K562 (cell line): ENCODE measurements at regions not wholly inside any gene's neighbourhood (a gene's known extent, or its start where the extent isn't known, plus 50 kb on each side); places are given as distances from the start of the nearest gene placed in this dataset.

ENCODE experiments used
- ATAC-seq: fragments of 200-7000 bp; cut with Tn5 transposase; 3 replicates; pipeline ENCODE4 v1.9.1; 2020; ENCODE audit warnings: moderate library complexity
- BruUV-seq: library from RNA; stranded (reverse); fragments of 400-500 nt; replicated peaks from 2 replicates; lab custom pipeline; 2021; lab: Mats Ljungman, UMichigan
- CTCF ChIA-PET: fragments of 300-600 bp; formaldehyde crosslinking; extraction: SDS; loops from one replicate; lab custom pipeline; 2021; ENCODE audit warnings: low intra/inter-chr PET ratio; lab: Yijun Ruan, JAX
- POLR2A ChIA-PET: fragments of 300-600, 350-650 bp; sonication (Branson Sonifier 250); formaldehyde crosslinking; extraction: SDS; loops from one replicate; lab custom pipeline; 2021; ENCODE audit warnings: antibody characterized with exemption, inconsistent platforms; lab: Yijun Ruan, JAX
- DNase-seq, 4 experiments: peaks; one replicate each; pipeline versions ENCODE4 v3.0.0 to v3.0.0-alpha.2; 2011 to 2018; ENCODE audit warnings: low spot score in 3 of 4, mixed read lengths in 3 of 4; ENCODE audit errors: extremely low read depth in 1 of 4
- FAIRE-seq: peaks from 2 replicates; lab custom pipeline; 2011; peaks lifted over from hg19 to GRCh38; lab: Jason Lieb, UNC
- H2AFZ ChIP-seq: 2 replicates; pipeline ENCODE4 v1.6.0; 2011; ENCODE audit warnings: low read depth, low read length, control low read depth, inconsistent platforms
- H3K27ac ChIP-seq: fragments of 200-600 bp; 3 replicates; pipeline ENCODE4 v1.8.0; 2011; ENCODE audit warnings: low read depth, mild to moderate bottlenecking, control low read depth, inconsistent platforms, low read length, moderate library complexity, mixed read lengths; ENCODE audit errors: extremely low read depth
- H3K27me3 ChIP-seq, 2 experiments: fragments of 300-600 bp in 1 of 2; 2 replicates in 1 of 2; 3 replicates in 1 of 2; pipeline versions ENCODE4 v1.6.0 to v1.8.0; 2011; ENCODE audit warnings: inconsistent platforms in 2 of 2, low read length in 2 of 2, mild to moderate bottlenecking in 1 of 2, mixed read lengths in 1 of 2, moderate library complexity in 1 of 2; ENCODE audit not compliant: control insufficient read depth in 2 of 2, insufficient read depth in 2 of 2
- H3K36me3 ChIP-seq: fragments of 300-600 bp; 3 replicates; pipeline ENCODE4 v1.8.0; 2011; ENCODE audit warnings: mild to moderate bottlenecking, low read length, inconsistent platforms; ENCODE audit not compliant: control insufficient read depth, insufficient read depth
- H3K4me1 ChIP-seq, 2 experiments: fragments of 200-600 bp in 1 of 2; replicated peaks in 1 of 2; 2 replicates in 1 of 2; 3 replicates in 1 of 2; pipeline versions ENCODE4 v1.5.1 to v1.8.0; 2011; ENCODE audit warnings: inconsistent platforms in 2 of 2, low read length in 2 of 2, mild to moderate bottlenecking in 1 of 2, mixed read lengths in 1 of 2, moderate library complexity in 1 of 2; ENCODE audit not compliant: control insufficient read depth in 2 of 2, insufficient read depth in 2 of 2
- H3K4me2 ChIP-seq: 2 replicates; pipeline ENCODE4 v1.6.1; 2011; ENCODE audit warnings: low read length, control low read depth, inconsistent platforms, mixed read lengths; ENCODE audit not compliant: insufficient read depth
- H3K4me3 ChIP-seq: fragments of 200-600 bp; sonication (generic), shearing (Covaris generic); 2 replicates; pipeline ENCODE4 v1.5.1; 2016; ENCODE audit warnings: control low read depth, inconsistent platforms
- H3K79me2 ChIP-seq: fragments of 200-600 bp; 3 replicates; pipeline ENCODE4 v1.8.0; 2011; ENCODE audit warnings: low read length, inconsistent platforms; ENCODE audit not compliant: control insufficient read depth, insufficient read depth
- H3K9ac ChIP-seq, 2 experiments: 2 replicates each; pipeline versions ENCODE4 v1.6.0 to v1.6.1; 2011; ENCODE audit warnings: low read depth in 2 of 2, low read length in 2 of 2, control low read depth in 1 of 2, inconsistent platforms in 1 of 2, mild to moderate bottlenecking in 1 of 2, mixed read lengths in 1 of 2; ENCODE audit not compliant: insufficient read depth in 1 of 2
- H3K9me1 ChIP-seq: one replicate; pipeline ENCODE4 v1.6.0; 2011; ENCODE audit warnings: inconsistent platforms, mild to moderate bottlenecking, low read length, moderate library complexity; ENCODE audit not compliant: control insufficient read depth, insufficient read depth
- H3K9me3 ChIP-seq: replicated peaks from 2 replicates; pipeline ENCODE4 v1.5.1; 2011; ENCODE audit warnings: low read depth, low read length, inconsistent platforms; ENCODE audit not compliant: control insufficient read depth, insufficient read depth
- H4K20me1 ChIP-seq: replicated peaks from 2 replicates; pipeline ENCODE4 v1.6.1; 2011; ENCODE audit warnings: low read length, inconsistent platforms, mixed read lengths; ENCODE audit not compliant: control insufficient read depth, insufficient read depth
- AFF4 ChIP-seq: sonication (generic); formaldehyde crosslinking; IDR thresholded peaks from 2 replicates; pipeline ENCODE4 v1.8.0; 2023; ENCODE audit warnings: mild to moderate bottlenecking, missing genetic modification reagents
- ETV1 ChIP-seq: fragments of 450-650 bp; conservative IDR thresholded peaks from 2 replicates; pipeline ENCODE4 v1.6.1; 2016; ENCODE audit warnings: missing genetic modification characterization, control low read depth, low read depth, missing compliant biosample characterization
- PHB2 ChIP-seq: fragments of 450-650 bp; IDR thresholded peaks from 2 replicates; pipeline ENCODE4 v1.6.1; 2017; ENCODE audit warnings: low read depth
- ZNF395 ChIP-seq: fragments of 200-800 bp; sonication (Bioruptor generic); IDR thresholded peaks from 2 replicates; pipeline ENCODE4 v1.6.1; 2017; ENCODE audit warnings: missing genetic modification characterization, missing compliant biosample characterization
- WGBS: fragments of 100-300 bp; shearing (Covaris generic); methylation state at CpG from one replicate; pipeline ENCODE4 v1.1.6; 2016; ENCODE audit warnings: low coverage, mixed read lengths; ENCODE audit not compliant: insufficient coverage; ENCODE audit errors: missing lambda C conversion rate; 5-methylcytosine and 5-hydroxymethylcytosine counted together
- in situ Hi-C: fragments of 300-500 bp; cut with MboI; formaldehyde crosslinking; loops from 4 replicates; pipeline ENCODE4 v1.15.0; 2018; ENCODE audit warnings: inconsistent platforms, mixed read lengths
- intact Hi-C: fragments of 100-400 bp; cut with micrococcal nuclease; formaldehyde crosslinking; loops from 2 replicates; pipeline ENCODE4 v1.14.2; 2022

- TF ChIP-seq AFF4 (CRISPR knock-in tag) (no peak), PHB2 (no peak), ZNF395 (no peak), ETV1 (tag) (no peak)
- no peak for FAIRE-seq
- intact Hi-C loops, result no loop called here
These were observed 176.8 kb upstream of the PAPPA start for GRCh38 chr9:115976781-115977180.

More at GRCh38 chr9:115976781-115977180, 176.8 kb upstream of the PAPPA start:
- in situ Hi-C loops, result no loop called here
- Histone ChIP-seq H3K79me2 (no peaks in the 10 kb centered on the region), H3K4me3 (no peak overlapping the region), H4K20me1 (no peaks in the 10 kb centered on the region), H3K4me1 (no peaks in the 10 kb centered on the region), H3K27ac (no peak overlapping the region), H3K9me3 (0 out of 2 replicates have a peak, but pooled peaks cover 2% of the 10 kb centered on the region), H3K4me2 (no peak overlapping the region), H3K27me3 (no peaks in the 10 kb centered on the region), H3K9ac (no peak overlapping the region), H2AFZ (no peak overlapping the region), H3K9me1 (no peaks in the 10 kb centered on the region), H3K36me3 (no peaks in the 10 kb centered on the region)
- POLR2A ChIA-PET, result no interaction called here
- DNase-seq (no peak), ATAC-seq (no peak)
- WGBS, result 0% methylated on average over 2 of the region's 2 CpGs
- BruUV-seq, result no TSS peak
- CTCF ChIA-PET, result no interaction called here
